GM13977 (cell line): ENCODE measurements at regions not wholly inside any gene's neighbourhood (a gene's known extent, or its start where the extent isn't known, plus 50 kb on each side); places are given as distances from the start of the nearest gene placed in this dataset.

Experiments used
- DNase-seq: peaks from one replicate; pipeline ENCODE4 v3.0.0; 2012; ENCODE audit warnings: low spot score
- CTCF ChIP-seq: IDR thresholded peaks from 2 replicates; pipeline ENCODE4 v1.5.1; 2012; ENCODE audit warnings: mild to moderate bottlenecking, control low read depth; ENCODE audit not compliant: insufficient read depth; ENCODE audit errors: extremely low read depth, missing control alignments
- in situ Hi-C: fragments of 300-500 bp; cut with MboI; formaldehyde crosslinking; loops from one replicate; pipeline ENCODE4 v1.12.0; 2022; ENCODE audit warnings: low sequenced_read_pairs, low pct_unique_long_range_greater_than_20kb, mixed read lengths, inconsistent platforms; ENCODE audit not compliant: unreplicated experiment

- no peak for DNase-seq
- no peak for TF ChIP-seq CTCF
- in situ Hi-C loops: no loop called here
Measured at GRCh38 chr1:34376531-34376930, 199.8 kb downstream of the C1orf94 start.

- in situ Hi-C loops: no loop called here
- no peak for DNase-seq
- no peak for TF ChIP-seq CTCF
Measured at GRCh38 chr1:34378968-34379856, 202.5 kb downstream of the C1orf94 start.

GRCh38 chr1:34379911-34380310, 203.2 kb downstream of the C1orf94 start:
- TF ChIP-seq CTCF: no peak
- in situ Hi-C loops: no loop called here
- no peak for DNase-seq

GRCh38 chr1:34380526-34381124, 203.9 kb downstream of the C1orf94 start:
- in situ Hi-C loops: no loop called here
- TF ChIP-seq CTCF: no peak
- DNase-seq: no peak

- TF ChIP-seq CTCF: no peak
Measured at GRCh38 chr1:34389974-34390373, 213.3 kb downstream of the C1orf94 start.

GRCh38 chr1:34396042-34396441, 219.3 kb downstream of the C1orf94 start:
- no peak for TF ChIP-seq CTCF
- in situ Hi-C loops: no loop called here

More at GRCh38 chr1:34389974-34390373, 213.3 kb downstream of the C1orf94 start:
- in situ Hi-C loops: no loop called here
- no peak for DNase-seq

More at GRCh38 chr1:34396042-34396441, 219.3 kb downstream of the C1orf94 start:
- DNase-seq: no peak
